NCI-H146 treated with DMSO at 0.1 percent for 48 hours (cell line): ENCODE measurements at regions not wholly inside any gene's neighbourhood (a gene's known extent, or its start where the extent isn't known, plus 50 kb on each side); places are given as distances from the start of the nearest gene placed in this dataset.
"Not testable (repeated sequence)": the region's sequence is repeated elsewhere in the genome, so short reads cannot be mapped to it uniquely, and the experiment has no call there.

Source experiments
- DNase-seq: peaks from one replicate; lab custom pipeline; 2025; ENCODE audit not compliant: unreplicated experiment; lab: John Stamatoyannopoulos, UW

- not testable (repeated sequence) for DNase-seq
Observed at GRCh38 chr4:142897518-142897917, 51.4 kb upstream of the INPP4B start.

DNA sequence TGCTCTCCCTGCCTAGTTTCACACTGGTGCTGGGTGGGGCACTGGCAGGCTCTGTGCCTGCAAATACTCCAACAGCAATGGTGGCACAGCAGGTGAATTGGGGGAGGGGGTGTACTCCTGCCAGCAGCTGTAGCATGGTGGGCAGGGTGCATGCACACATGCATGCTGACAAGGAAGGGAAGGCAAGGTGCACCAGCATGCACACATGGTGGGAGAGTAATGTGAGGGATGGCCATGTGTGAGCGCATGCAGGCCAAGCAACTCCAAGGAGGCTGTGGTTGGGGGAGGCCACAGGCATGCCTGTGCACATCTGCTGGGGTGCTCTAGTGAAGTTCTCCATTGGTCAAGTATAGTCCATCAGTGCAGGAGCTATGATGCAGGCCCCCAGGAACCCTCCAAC, 54.5 kb upstream of the INPP4B start:
- no peak for DNase-seq

DNA sequence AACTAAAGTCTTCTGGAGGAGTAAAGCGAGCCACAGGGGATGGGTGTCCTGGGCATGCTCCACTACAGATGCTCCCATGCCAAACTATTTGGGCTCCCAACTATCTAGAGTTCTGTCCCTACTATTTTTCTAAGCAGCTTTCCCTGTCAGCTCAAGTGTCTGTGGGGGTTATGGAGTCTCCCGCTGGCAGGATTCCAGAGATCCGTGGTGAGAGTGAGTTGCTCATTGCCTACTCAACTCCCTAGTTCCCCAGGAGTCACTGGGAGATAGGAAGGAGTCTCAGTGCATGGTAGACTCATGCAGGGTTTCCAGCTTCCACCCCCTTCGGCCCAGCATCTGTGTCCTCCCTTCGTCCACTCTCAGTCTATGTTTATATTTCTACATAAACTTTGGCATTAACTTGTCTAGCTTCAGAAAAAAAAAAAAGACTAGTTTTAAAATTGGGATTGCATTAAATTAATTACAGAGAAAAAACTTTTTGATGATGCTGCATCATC, 55.1 kb upstream of the INPP4B start:
- DNase-seq = no peak

DNA sequence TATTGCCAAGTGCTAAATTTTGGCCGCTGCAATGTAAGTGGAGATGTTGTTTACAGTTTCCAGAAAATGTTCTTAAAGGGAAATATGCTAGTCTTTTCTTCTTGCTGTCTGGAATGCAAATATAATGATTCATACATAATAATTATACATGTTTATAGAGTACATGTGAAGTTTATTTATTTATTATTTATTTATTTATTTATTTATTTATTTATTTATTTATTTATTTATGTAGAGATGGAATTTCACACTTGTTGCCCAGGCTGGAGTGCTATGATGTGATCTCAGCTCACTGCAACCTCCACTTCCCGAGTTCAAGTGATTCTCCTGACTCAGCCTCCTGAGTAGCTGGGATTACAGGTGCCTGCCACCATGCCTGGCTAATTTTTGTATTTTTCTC, 57.5 kb upstream of the INPP4B start:
- not testable (repeated sequence) for DNase-seq

DNA sequence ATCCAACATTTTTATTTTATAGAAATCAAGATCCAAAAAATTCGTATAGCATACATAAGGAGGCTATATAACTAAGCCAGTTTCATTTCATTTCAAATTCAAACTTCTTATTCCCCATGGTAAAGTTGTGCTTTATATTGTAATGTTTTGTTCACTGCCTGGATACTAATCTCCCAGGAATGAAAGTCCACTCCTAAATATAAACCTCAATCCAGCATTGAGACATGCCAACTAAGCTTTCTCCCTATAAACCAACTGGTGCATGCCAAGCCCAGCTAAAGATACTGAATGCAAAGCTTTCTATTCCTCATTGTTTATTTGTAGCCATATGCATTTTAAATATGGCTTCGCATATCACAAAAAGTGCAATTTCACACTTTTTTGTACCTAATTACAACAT, 63.8 kb upstream of the INPP4B start:
- no peak for DNase-seq

- no peak for DNase-seq
Observed at GRCh38 chr4:142913034-142913433, 66.9 kb upstream of the INPP4B start.

GRCh38 chr4:142913461-142914030, 67.4 kb upstream of the INPP4B start:
- no peak for DNase-seq

DNA sequence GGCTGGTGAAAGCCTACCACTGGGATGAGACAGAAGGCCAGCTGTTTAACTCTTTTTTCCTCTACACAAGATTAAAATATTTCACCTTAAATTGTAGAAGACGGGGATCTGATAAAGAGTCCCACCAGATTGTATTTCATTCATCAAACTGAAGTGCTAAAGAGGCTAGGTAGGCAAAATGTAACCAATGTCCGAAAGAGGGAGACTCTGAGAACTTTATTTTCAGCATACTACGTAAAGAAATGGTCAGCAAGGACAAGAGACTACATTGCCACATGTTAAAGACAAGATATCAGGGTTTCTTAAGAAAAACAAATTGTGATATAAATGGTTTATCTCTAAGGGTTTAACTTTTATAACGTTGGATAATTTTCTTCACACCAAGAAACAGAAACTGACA, 71.6 kb upstream of the INPP4B start:
- no peak for DNase-seq

DNA sequence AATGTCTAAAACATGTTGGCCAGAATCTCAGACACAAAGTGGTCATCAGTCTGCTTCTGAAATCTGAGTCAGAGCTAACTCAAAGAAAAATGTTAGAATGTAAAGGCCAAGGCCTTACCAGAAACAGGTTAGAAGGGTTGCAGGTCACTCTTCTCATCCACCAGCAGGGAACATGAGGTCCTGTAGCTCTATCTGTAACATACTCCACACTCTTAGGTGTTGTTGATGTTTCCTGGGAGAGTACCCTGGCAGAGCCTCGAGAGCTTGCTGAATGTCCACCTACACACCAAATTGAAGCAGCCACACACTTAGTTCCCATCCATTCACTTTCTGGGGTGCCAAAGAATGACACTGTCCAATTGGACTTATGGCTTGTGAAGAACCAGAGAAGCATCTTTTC, 76.6 kb upstream of the INPP4B start:
- DNase-seq = no peak

DNA sequence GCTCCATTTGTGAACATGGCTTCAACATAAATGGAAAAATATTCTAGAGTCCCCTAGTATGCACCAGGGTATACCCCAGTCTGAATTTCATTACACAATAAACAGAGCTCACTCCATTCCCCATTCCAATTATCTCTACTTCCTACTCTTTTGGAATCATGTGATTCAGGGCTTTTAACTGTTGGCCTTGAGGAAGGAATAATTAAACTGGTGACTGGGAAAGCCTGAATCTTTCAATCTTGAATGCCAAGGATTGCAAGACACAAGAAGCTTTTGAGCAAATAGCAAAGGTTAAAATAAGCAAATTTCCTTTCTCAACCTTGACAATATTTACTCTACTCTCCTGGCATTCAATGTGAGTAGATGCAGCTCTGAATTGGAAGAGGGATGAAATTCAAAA, 77.5 kb upstream of the INPP4B start:
- DNase-seq = no peak

DNA sequence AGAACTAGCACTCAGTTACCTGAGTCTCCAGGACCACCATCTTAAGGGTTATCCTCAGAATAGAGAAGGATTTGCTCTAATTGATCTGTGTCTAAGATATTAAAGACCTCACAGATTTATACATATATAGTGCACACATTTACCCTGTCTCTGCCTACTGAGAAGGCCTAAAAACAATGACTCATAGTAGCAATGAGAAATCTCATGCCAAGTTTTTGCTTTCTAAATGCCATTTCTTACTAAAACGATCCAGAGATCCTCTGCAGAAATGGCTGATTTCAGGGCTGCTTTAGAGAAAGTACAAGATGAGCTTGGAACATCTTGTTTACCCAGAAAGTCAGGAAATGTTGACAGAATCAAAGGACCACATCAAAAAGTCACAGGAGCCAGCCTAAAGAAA, 79.1 kb upstream of the INPP4B start:
- DNase-seq = no peak

- no peak for DNase-seq
Observed at GRCh38 chr4:142927721-142928120, 81.6 kb upstream of the INPP4B start.

DNA sequence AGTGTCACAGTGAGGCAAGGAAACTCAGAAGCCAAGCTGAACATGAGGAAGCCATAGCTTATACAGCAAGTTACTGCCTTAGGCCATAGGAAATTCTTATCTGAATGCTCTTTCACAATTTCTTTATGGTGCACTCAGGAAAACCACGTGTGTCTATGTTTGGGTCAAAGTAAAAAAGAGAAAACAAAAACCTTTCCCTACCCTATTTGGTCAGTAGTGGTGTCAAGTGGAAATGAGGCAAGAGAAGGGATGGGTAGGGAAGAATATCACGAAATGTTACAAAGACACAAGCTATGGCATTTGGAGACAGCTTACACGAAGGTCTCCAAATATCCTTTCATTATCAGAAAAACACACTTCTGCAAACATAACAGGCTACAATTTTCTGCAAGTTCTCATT, 83.4 kb upstream of the INPP4B start:
- no peak for DNase-seq

DNA sequence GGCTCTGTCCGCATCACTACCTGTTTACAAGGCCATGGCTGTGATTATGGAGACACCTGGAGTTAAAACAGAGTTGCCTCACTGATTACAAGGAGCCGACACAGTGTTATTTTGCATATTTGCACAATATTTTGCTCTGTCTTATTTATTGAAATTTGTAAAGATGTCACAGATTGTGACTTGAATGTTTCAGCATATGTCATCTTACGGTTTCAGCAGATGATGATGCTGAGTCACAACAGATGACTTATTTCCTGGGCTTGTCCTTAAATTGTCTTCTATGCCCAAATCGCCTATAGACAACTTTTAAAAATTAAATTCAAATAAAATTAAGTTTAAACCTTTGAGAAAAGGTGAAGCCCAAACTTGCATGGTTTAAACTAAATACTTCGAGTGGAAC, 87.1 kb upstream of the INPP4B start:
- DNase-seq = no peak

DNA sequence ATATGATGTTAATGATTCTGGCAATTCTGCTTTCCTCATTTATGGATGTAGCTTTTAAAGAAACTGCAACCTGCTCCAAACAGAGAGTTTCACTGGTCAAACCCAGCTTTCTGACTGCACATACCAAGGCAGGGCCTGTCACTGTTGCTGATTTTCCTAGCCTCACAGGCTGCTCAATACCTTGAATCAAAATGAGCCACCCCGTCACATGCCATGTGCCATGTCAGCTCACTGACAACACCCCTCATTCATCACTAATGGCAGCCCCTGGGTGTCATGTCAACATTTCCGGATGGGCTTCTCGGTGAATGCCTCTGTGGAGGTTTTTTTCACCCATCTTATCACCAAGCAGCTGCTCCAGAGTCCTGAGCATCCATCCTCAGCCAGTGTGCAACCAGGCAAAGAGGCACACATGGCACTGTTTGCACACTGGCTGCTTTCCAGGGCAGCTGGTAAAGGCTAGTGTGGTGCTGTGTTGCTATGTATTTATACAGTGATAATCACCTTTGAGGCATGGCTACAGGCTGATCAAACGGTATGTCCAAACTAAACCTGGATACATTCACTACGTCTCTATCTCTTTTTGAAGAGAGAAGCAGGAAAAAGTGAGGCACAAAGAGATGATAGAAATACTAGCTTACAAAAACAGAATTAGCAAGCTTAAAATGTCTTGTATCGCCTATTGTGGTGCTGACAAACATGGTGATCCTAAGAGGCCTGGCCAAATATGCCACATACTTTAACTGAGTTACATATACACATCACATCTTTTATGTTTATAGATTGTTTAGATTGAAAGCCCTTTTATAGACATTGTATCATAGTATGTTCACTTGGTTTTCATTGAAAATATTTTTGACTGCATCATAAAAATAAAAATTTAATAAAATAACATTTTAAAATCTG, 94.6 kb upstream of the INPP4B start:
- peak; percentile 12 for DNase-seq

DNA sequence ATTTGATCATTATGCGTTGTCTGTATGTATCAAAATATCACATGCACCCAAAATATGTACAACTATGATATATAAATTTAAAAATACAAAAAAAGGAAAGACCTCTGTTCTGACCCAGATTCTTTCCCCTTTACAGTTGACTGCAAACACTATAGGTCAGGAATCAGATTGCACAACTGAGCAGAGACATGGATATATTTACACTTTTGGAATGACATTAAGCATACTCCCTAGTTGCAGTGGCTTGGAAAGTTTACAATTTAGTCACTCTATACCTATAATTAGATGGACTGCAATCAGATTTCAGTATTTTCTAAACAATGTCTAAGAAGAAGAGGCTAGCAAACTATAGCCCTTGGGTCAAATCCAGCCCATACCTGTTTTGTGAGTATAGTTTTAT, 98.5 kb upstream of the INPP4B start:
- DNase-seq = no peak

DNA sequence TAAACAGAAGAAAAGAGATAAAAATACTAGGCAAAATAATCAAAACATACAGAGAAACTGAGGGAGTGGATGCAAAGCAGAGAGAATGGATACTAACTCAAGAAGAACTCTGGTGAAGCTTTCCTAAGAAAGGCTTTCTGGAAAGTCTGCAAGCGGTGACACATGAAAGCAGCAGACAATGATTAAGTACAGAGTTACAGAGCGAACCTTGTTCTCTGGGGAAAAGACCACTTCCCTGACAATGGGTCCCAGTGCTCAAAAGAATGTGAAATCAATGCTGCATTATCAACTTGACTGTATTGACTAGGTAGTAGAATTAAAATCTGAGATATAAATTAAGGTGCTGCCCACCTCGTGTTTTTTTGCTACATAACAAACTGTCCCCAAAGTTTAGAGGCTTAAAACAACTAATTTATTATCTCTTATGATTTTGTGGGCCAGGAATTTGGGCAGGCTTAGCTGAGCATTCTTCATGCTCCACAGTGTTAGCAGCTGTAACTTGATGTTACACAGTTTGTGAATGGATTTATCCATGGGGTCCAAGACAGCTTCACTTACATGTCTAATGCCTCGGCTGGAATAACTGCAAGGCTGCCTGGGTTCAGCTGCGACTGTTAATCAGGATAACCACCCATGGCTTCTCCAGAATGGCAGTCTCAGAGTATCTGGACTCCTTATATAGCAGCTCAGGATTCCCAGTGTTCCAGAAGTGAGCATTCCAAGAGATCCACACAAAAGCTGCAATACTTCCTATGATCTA, 106.9 kb upstream of the INPP4B start:
- no peak for DNase-seq

- no peak for DNase-seq
Observed at GRCh38 chr4:142954415-142954814, 108.3 kb upstream of the INPP4B start.

- no peak for DNase-seq
Observed at GRCh38 chr4:142955501-142955900, 109.4 kb upstream of the INPP4B start.

GRCh38 chr4:142959173-142959572, 113.1 kb upstream of the INPP4B start:
- no peak for DNase-seq

- DNase-seq = no peak
Observed at GRCh38 chr4:142960126-142960525, 114.0 kb upstream of the INPP4B start.
